B cell (primary cell): ENCODE measurements at regions not wholly inside any gene's neighbourhood (a gene's known extent, or its start where the extent isn't known, plus 50 kb on each side); places are given as distances from the start of the nearest gene placed in this dataset.

Experiments
- EZH2 ChIP-seq: IDR thresholded peaks from 2 replicates; pipeline ENCODE4 v1.6.1; 2012; ENCODE audit warnings: borderline replicate concordance, low read depth, mild to moderate bottlenecking, moderate library complexity, low read length; ENCODE audit not compliant: insufficient read depth, poor library complexity, severe bottlenecking
- TF ChIP-seq, protein P1 (sequence below): fragments of 200-600 bp; IDR thresholded peaks from one replicate; pipeline ENCODE4 v1.8.0; 2022; ENCODE audit warnings: antibody characterized with exemption, mild to moderate bottlenecking

DNA sequence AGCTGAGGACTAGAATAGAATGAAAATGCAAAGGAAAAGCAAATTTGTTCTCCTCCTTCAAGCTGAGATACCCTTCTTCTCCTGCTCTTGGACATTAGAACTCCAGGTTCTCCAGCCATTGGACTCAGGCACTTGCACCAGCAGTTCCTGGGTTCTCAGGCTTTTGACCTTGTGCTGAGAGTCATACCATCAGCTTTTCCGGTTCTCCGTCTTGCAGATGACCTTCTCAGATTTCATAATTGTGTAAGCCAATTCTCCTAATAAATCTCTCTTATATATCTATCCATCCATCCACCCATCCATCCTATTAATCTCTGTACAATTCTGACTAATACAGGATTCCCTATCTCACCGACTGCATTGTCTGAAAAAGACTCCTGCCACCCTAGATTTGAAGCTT lies 108.3 kb downstream of the AHR start:
- TF ChIP-seq, protein P1, sequence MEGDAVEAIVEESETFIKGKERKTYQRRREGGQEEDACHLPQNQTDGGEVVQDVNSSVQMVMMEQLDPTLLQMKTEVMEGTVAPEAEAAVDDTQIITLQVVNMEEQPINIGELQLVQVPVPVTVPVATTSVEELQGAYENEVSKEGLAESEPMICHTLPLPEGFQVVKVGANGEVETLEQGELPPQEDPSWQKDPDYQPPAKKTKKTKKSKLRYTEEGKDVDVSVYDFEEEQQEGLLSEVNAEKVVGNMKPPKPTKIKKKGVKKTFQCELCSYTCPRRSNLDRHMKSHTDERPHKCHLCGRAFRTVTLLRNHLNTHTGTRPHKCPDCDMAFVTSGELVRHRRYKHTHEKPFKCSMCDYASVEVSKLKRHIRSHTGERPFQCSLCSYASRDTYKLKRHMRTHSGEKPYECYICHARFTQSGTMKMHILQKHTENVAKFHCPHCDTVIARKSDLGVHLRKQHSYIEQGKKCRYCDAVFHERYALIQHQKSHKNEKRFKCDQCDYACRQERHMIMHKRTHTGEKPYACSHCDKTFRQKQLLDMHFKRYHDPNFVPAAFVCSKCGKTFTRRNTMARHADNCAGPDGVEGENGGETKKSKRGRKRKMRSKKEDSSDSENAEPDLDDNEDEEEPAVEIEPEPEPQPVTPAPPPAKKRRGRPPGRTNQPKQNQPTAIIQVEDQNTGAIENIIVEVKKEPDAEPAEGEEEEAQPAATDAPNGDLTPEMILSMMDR = no peak
- no peak for TF ChIP-seq EZH2
